GM18508 (cell line): ENCODE measurements at regions not wholly inside any gene's neighbourhood (a gene's known extent, or its start where the extent isn't known, plus 50 kb on each side); places are given as distances from the start of the nearest gene placed in this dataset.

Source experiments
- ATAC-seq: cut with Tn5 transposase; IDR thresholded peaks from one replicate; pipeline ENCODE4 v1.9.1; 2021; ENCODE audit warnings: moderate number of reproducible peaks; ENCODE audit not compliant: insufficient read depth, unreplicated experiment

GRCh38 chr6:7960848-7961247 is 50.3 kb upstream of the TXNDC5 start:
- peak; percentile 28 for ATAC-seq
